EH (cell line): ENCODE measurements at regions not wholly inside any gene's neighbourhood (a gene's known extent, or its start where the extent isn't known, plus 50 kb on each side); places are given as distances from the start of the nearest gene placed in this dataset.

Source experiments
- DNase-seq: peaks from one replicate; pipeline ENCODE4 v3.0.0-alpha.2; 2015; ENCODE audit warnings: low read depth

DNA sequence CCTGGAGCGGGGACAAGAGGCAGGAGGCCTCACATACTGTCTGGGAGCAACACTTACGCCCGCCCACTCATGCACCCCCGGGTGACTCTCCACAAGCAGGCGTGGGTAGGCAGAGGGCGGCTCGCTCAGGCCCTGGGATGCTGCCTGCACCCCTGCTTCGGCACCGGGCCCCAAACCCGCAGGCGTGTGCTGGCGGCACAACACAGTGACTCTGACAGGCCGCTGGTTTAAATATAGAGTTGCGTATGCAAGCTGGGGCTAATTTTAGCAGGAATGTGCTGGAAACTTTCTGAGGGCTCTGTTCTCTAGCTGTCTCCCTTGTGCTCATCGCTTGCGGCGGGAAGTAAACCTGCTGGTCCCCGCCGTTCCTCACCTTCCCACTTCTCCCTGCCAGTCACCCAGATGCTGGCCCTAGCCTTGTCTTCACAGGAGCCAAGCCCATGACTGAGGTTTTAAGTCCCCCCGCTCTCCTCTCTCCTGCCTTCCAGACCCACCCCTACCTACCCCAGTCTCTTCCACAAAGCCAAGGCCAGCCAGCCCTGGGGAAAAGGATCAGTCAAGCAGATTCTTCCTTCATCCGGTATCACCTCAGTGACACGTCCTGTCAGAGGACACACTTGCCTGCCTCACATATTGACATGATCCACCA lies 94.5 kb upstream of the FOXP4 start:
- DNase-seq: peak; percentile 68

DNA sequence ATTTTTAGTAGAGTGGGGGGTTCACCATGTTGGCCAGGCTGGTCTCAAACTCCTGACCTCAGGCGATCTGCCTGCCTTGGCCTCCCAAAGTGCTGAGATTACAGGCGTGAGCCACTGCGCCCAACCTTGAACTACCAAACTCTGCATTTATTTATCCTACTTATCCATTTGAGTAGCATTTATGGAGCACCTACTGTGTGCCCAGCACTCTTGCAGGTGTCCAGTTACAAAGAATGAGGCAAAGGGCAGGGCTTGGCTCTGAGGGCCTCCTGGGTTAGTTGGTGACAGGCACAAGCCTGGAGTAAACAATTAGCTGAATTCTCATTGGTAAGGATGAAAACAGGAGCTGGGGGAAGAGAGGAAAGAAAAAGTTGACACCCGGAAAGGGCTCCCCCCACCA lies 93.4 kb upstream of the FOXP4 start:
- DNase-seq: no peak

DNA sequence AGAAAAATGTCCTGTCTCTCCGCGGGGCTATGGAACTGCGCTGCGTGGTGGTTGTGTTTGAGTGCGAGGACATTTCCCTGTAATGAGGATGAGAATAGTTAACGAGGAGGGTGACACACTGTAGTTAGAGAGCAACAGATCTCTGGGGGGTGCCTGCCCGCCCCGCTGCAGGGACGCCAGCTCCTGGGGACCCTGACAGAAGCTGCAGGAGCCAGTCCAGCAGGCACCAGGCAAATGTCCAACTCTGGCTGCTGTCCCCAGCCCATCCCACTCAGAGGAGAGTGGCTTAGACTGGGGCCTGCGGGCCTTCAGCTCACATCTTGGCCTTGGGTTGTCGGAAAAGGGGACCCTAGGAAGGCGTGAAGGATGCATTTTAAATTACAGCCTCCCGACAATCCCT lies 92.9 kb upstream of the FOXP4 start:
- no peak for DNase-seq

DNA sequence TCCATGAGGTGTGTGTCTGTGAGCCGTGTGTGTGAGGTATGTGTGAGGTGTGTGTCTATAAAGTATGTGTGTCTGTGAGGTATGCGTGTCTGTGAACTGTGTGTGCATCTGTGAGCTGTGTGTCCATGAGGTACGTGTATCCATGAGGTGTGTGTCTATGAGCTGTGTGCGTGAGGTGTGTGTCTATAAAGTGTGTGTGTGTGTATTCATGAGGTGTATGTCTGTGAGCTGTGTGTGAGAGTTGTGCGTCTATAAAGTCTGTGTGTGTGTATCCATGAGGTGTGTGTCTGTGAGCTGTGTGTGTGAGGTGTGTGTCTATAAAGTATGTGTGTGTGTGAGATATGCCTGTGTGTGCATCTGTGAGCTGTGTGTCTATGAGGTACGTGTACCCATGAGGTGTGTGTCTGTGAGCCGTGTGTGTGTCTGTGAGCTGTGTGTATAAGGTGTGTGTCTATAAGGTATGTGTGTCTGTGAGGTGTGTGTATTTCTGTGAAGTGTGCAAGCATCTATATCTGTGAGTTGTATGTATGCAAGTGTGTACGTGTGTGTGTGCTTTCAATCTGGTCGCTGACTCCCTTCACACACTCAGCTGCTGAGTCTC lies 91.9 kb upstream of the FOXP4 start:
- no peak for DNase-seq

DNA sequence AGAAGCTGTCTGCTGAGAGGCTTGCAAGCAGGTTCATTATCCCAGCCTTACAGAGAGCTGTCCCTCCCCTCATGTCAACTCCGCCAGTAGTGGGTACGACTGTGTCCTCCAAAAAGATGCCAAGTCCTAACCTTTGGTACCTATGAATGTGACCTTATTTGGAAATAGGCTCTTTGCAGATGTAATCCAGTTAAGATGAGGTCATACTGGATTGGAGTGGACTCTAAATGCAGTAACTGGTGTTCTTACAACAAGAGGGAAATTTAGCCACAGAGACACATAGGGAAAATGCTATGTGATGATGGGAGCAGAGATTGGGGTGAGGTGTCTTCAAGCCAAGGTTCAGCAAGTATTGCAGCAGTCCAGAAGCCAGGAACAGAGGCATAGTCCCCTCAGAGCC lies 90.8 kb upstream of the FOXP4 start:
- DNase-seq: no peak

DNA sequence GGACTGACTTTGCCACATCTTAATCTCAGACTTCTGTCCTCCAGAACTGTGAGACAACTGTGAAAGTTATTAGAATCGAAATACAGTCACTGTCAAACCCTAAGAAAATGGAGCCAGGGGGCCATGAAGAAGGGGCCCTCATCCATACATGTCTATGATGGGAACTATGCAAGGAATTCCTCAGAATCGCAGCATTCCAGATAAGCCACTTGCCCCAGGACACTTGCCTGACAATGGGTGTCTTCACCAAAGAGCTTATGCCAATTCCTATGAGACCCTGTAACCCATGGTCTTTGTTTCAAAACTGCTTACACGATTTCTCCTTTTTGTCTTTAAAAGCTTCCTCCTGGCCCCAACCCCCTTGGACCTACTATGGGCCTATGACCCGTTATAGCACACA lies 90.4 kb upstream of the FOXP4 start:
- DNase-seq: peak; percentile 31

DNA sequence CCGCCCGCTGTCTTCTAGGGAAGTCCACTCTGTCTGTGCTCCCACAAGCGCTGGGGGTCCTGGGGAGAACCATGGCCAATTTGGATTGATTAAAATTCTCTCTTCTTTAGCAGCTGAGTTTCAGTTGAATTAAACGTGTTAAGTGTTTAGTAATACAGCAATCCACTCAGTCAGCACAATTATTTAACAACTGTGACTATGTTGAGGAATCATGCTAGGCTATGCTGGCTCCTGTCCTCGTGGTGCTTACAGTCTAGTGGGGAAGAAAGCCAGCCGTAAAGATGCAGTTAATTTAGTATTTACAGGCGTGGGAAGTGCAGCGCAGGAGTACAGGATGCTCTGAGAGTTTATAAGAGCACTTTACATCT lies 88.9 kb upstream of the FOXP4 start:
- DNase-seq: no peak

DNA sequence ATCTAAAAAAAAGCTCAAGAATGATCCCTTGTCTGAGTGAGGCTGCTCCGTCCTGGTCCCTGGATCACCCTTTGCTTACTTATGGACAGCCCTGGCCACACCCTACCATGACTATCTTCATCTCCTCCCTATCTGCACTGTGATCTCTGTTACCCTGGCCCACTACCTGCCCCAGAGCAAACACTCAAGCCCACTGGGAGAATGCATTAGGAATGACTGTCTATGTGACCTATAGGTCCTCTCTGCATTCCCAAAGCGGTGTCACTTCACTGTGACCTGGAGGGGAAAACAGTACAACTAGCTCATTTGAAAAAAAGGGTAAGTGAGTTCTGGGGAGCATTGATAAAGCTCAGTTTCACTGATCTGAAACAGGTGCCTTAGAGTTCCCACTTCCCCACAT lies 86.4 kb upstream of the FOXP4 start:
- no peak for DNase-seq

DNA sequence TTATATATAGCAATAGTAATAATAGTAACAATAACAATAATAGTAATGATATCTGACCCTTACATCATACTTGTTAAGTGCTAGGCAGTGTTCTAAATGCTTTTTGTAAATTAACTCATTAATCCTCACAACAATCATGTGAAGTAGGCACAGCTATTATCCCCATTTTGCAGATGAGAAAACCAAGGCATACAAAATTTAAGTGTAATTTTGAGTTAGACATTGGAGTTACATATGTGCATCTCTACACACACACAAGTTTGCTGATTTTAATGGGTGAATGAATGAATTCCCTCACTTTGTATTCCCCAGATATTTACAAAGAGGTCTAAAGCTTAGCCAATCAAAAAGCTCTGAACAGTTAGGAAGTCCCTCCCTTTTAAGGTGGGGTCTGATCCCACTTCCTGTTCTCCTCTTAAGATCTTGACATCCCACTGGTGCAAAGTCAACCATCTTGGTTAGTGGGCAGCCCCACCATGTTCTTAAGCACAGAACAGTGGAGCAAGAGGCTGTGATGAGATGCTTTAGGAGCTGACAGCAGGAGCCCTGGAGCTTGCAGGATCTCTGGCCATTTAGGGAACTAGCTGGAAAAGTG lies 85.3 kb upstream of the FOXP4 start:
- peak; percentile 35 for DNase-seq

DNA sequence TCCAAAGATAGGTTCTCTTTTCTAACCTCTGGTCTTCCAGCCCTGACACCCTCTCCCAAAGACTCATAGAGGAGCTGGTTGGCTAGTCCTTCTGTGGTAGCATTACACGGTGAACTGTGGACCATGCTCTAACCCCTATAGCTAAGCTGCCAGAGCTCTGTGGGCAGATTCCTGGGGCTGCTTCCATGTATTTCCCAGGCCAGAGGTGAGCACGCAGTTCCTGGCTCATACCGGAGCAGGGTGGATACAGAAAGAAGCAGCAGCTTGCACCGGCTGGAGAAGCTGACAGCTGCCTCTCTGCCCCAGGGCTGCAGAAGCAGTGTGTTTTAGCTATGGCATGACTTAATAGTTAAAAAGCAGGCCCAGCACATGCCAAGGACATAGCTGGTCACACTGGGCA lies 84.1 kb upstream of the FOXP4 start:
- no peak for DNase-seq

DNA sequence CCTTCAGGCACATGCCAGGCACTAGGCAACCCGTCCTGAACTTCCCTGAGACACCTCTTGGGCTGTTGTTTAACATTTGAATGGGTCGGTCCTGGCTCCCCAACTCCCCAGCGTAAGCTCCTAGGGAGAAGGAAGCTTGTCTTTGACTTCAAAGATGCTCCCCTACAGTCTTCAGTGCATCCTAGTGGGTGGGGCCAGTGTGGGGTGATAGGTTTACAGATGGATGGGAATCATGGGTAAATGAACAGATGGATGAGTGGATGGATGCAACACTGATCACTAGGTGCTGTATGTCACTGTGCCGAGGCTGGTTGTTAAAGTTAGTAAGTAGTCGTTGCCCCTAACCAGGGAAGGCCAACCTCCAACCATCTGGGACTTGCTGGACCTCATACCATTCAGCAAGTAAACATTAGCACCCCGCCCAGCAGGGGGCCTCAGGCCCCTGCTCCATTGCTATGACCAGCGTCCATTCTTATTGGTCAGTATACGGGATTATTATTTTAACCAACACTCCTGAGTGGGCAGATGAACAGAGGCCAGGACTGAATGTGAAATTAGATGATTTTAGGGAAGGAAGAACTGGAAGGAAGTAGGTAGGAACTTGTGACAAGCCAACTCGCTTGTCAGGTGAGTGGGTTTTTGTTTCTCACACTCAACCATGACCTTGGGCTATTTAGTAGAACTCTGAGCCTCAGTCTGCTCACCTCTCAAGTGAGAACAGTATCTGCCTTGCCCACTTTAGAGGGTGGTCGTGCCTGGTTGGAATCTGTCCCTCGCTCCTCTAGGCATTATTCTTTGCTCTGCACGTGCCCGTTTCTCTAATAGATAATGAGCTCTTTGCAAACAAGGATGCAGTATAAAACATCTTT lies 82.9 kb upstream of the FOXP4 start:
- DNase-seq: peak; percentile 77

DNA sequence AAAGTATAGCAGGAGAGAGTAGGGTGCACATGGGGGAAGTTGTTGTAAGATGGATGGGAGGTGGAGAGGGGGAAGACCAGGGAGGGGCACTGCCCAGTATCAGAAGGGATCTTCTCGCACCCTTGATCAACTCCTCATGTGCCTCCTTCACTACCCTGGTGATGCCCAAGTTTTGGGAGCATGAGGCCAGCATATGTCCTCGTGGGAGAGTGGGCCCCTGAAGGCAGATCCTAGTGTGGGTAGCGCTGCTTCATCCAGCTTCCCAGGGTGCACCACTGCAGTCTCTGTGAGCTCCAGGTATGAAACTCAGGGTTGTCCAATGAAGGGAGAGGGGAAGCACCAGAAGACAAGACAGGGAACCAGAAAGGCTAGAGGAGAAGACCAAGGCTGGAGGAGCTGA lies 82.2 kb upstream of the FOXP4 start:
- no peak for DNase-seq

DNA sequence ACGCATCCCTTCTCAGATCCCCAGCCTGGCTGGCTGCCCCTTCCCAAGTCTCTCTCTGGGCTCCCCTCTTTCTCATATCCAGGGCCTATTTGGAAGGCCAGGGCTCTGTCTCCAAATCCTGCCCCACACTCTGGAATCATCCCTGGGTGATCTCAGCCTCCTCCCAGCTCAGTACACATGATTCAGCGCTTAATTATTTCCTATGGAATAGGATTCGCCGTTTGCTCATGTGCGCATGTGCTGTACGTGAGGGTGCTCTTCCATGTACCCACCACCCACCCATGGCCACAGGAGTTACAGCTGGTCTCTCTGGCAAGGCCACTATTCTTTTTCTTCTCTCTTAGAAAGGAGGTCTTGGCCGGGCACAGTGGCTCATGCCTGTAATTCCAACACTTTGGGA lies 81.7 kb upstream of the FOXP4 start:
- peak; percentile 70 for DNase-seq

DNA sequence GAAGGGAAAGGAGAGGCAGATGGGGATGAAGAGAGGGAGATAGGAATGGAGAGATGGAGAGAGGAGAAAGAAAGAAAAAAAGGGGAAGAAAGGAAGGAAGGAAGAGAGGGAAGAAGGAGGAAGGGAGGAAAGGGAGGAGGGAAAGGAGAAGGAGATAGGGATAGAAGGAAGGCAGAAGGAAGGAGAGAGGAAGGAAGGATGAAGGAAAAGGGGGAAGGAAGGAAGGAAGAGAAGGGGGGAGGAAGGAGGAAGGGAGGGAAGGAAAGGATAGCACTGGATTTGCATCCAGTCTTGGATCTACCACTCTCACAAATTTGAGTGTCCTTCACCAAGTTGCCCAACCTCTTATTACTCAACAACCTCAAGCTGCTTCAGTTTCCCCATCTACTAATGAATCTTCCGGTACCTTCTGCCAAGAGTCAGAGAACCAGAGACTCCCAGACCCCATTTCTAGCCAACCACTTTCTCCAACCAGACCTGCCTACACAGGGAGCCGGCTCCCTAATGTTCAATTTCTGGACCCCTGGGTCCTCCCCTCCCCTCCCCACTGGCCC lies 79.7 kb upstream of the FOXP4 start:
- DNase-seq: no peak

DNA sequence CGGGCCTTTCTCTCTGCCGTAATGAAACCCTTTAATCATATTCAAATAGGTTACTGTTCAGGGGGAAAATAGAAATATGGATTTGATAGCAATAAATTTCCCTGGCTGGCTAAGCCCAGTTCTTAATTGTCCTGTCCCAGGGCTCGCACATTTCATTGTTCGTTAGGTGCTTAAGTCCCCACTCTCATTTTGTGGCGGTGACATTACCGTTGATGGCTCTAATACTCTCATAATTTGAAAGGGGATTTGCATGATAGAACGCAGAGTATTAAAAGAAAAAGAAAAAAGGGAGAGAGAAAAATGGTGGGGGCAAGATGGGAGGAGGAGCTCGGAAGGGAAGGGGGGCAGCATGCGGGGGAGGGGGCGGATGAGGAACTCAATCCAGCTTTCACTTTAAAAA lies 79.1 kb upstream of the FOXP4 start:
- no peak for DNase-seq

DNA sequence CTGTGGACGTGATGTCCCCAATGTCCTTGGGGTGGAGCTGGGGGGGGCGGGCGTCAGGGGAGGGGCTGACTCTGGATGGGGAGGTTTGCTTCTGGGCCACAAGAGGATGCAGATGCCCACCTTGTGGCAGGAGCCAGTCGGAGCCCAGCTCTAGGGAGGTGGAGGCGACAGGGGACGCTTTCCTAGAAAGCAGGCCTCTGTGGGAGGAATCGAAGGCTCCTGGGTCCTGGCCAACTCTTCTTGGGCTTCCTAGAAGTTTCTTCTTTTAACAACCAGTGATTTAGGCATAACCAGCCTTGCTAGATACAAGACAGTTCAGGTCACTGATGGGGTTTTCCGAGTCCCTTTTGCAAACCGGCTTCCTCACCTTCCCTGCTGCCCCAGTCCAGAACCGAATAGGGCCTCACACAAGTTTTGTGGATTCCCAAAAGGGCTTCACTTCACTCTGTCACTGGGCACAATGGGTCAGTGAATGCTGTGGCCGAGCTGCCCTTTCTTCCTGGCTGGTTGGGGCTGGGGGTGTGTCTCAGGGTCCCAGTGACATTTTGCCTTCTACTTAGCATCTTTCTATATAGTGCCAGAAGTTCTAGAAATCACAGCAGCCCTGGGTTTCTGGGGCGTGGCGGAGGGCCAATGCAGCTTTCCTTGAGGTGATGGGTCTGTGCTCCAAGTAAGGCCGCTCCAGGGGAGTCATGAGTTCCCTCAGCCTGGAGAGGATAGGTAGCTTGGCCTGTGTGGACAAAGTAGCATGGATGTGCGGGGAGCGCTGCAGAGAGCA lies 78.4 kb upstream of the FOXP4 start:
- no peak for DNase-seq

DNA sequence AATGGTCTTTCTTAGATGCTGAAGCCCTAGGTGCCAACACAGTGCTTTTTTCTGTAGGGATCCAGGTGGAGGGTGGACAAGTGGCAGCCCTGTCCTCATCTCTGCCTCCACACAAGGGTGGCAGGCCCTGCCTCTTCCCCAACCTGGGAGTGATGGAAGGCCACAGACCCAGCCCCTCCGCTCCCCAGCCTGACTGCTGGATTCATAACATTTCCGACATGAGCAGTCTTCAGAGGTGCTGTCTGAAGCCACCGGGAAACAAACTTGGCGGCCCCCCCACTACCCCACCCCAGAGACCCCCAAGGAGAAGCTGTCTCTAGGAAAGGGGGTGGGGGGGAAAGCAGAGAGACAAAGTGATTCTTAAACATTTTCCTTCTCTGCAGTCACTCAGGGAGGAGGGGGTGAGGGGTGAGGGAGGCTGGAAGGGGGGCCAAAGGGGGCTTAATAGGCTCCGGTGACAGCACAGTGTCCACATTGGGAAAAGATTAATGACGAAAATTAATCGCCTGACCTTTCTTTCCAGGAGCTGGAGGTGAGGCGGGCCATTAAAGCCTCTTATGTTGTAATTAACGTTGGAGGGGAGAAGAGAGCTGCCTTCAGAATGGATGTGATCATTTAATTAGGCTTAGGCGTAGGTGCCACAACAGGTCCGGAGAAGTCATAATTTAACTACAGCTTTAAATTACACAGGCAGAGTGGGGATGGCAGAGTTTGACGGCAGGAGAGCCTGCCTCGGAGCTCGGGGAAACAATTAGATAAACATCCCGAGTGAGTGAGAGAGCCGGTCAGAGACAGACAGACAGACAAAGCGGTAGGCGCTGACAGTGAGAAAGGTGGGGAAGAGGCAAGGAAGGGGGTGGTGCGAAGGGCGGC lies 76.8 kb upstream of the FOXP4 start:
- no peak for DNase-seq

DNA sequence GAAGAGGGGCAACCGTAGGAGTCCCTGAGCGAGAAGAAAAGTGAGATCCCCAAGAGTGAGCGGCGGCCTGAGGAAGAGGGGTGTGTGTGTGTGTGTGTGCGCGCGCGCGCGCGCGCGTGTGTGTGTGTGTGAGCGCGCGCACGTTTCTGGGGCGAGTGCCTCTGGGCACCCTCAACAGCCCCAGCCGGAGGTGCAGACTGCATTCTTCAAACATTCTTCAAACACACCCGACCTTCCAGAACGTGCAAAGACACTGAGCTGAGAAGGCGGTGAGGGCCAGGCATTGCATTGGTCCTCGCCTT lies 76.2 kb upstream of the FOXP4 start:
- DNase-seq: peak; percentile 44

DNA sequence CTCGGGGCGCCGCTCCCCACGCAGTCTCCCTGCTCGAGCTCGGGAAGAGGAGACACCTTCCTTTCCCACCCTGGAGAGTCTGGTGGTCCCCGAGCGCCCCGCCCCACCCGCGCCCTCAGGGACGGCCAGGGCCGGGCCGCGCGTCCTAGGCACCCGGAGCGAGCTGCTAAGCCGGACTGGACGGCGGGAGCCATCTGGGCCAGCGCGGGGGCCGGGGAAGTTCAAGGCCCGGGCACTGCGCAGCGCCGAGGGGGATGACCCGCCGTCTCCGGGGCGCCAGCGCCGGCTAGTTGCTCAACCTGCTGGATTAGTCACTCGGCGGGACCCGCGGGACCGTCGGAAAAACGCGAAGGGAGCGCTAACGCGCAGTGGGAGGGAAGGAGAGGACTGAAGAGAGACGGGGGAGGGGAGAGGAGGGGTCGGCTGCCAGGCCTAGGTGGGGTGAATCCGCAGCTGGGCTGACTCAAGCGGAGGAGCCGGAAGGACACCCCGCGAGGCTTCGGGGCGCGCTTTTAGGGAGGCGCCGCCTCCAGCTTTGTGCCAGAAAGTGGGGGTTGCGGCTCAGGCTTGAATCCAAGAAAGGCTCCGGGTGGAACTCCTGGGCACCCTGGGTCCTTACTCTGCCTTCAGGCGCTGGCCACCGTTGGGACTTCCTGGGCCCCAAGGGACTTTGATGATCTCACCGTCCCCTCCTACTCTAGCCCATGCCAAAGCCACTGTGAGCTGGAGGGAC lies 75.7 kb upstream of the FOXP4 start:
- peak; percentile 50 for DNase-seq
